Esophagus muscularis mucosa (tissue), 4 donors: ENCODE measurements at regions not wholly inside any gene's neighbourhood (a gene's known extent, or its start where the extent isn't known, plus 50 kb on each side); places are given as distances from the start of the nearest gene placed in this dataset.

Experiments used
- DNase-seq: peaks from one replicate; pipeline ENCODE4 v3.0.0-alpha.2; 2017; ENCODE audit errors: extremely low spot score
- H3K27ac ChIP-seq, 4 donors: fragments of 200-600 bp; sonication (generic); replicated peaks in 1 of 4; 1 replicate in 3 of 4; 2 replicates in 1 of 4; pipeline ENCODE4 v1.5.1; 2016 to 2019; ENCODE audit warnings: mild to moderate bottlenecking in 1 of 4
- H3K27me3 ChIP-seq, 4 donors: fragments of 200-600 bp; sonication (generic); one replicate each; pipeline versions ENCODE4 v1.5.1 to v1.6.0; 2016 to 2019
- H3K36me3 ChIP-seq, 4 donors: fragments of 200-600 bp; sonication (generic); one replicate each; pipeline ENCODE4 v1.5.1; 2016 to 2019
- H3K4me1 ChIP-seq, 4 donors: fragments of 200-600 bp; sonication (generic); one replicate each; pipeline ENCODE4 v1.5.1; 2016 to 2019
- H3K4me3 ChIP-seq, 4 donors: fragments of 200-600 bp; sonication (generic); 1 replicate in 2 of 4; 2 replicates in 2 of 4; pipeline ENCODE4 v1.5.1; 2016 to 2019; ENCODE audit warnings: mild to moderate bottlenecking in 4 of 4, moderate library complexity in 1 of 4
- H3K9me3 ChIP-seq, 4 donors: fragments of 200-600 bp; sonication (generic); 1 replicate in 3 of 4; 2 replicates in 1 of 4; pipeline ENCODE4 v1.5.1; 2016 to 2019
- CTCF ChIP-seq, 3 experiments: fragments of 200-600 bp in 2 of 3; fragments of 450-650 bp in 1 of 3; sonication (generic) in 2 of 3; IDR thresholded peaks; one replicate each; pipeline ENCODE4 v1.5.1; 2017 to 2019; ENCODE audit warnings: antibody characterized with exemption in 3 of 3, mild to moderate bottlenecking in 2 of 3, moderate library complexity in 1 of 3
- EP300 ChIP-seq: sonication (generic); formaldehyde crosslinking; IDR thresholded peaks from one replicate; pipeline ENCODE4 v1.6.1; 2017; ENCODE audit warnings: antibody characterized with exemption
- POLR2A ChIP-seq: fragments of 450-650 bp; IDR thresholded peaks from one replicate; pipeline ENCODE4 v1.6.1; 2017; ENCODE audit warnings: antibody characterized with exemption, moderate library complexity, mild to moderate bottlenecking, low read depth
- POLR2AphosphoS5 ChIP-seq, 2 donors: sonication (generic); formaldehyde crosslinking; IDR thresholded peaks; one replicate each; pipeline ENCODE4 v1.6.1; 2017; ENCODE audit warnings: antibody characterized with exemption in 2 of 2
- WGBS: methylation state at CpG from one replicate; pipeline ENCODE4 v1.1.5; 2018; 5-methylcytosine and 5-hydroxymethylcytosine counted together
- intact Hi-C: fragments of 100-400 bp; cut with DNase I; formaldehyde crosslinking; loops from one replicate; pipeline ENCODE4 v1.15.1; 2023

GRCh38 chr7:79876848-79877252, 257.8 kb upstream of the GNAI1 start:
- no peak for TF ChIP-seq POLR2A
- TF ChIP-seq POLR2AphosphoS5 (IDR thresholded peaks at IDR 0.05), result no peak
- TF ChIP-seq CTCF (IDR thresholded peaks at IDR 0.05), result no peak
- no peak for TF ChIP-seq EP300
- DNase-seq, result no peak
- Histone ChIP-seq H3K9me3 (no peaks in the 10 kb centered on the region), H3K27me3 (no peaks in the 10 kb centered on the region), H3K4me3 (no peak overlapping the region), H3K36me3 (no peaks in the 10 kb centered on the region), H3K27ac (no peak overlapping the region), H3K4me1 (no peaks in the 10 kb centered on the region)
- WGBS, result 76% methylated on average over 6 of the region's 6 CpGs
- intact Hi-C loops, result no loop called here

- 40% methylated on average over 1 of the region's 1 CpG for WGBS
- no peaks in the 10 kb centered on the region for H3K4me1 ChIP-seq
- TF ChIP-seq POLR2A (no peak), POLR2AphosphoS5 (IDR thresholded peaks at IDR 0.05) (no peak), EP300 (no peak), CTCF (IDR thresholded peaks at IDR 0.05) (no peak)
Measured at GRCh38 chr7:79874797-79875196, 259.8 kb upstream of the GNAI1 start.

GRCh38 chr7:79872176-79872575, 262.5 kb upstream of the GNAI1 start:
- TF ChIP-seq POLR2A (no peak), EP300 (no peak), POLR2AphosphoS5 (IDR thresholded peaks at IDR 0.05) (no peak), CTCF (IDR thresholded peaks at IDR 0.05) (no peak)
- Histone ChIP-seq H3K36me3 (no peaks in the 10 kb centered on the region), H3K4me3 (no peak overlapping the region), H3K27ac (no peak overlapping the region), H3K9me3 (no peaks in the 10 kb centered on the region), H3K4me1 (no peaks in the 10 kb centered on the region), H3K27me3 (no peaks in the 10 kb centered on the region)
- WGBS, result 35% methylated on average over 2 of the region's 2 CpGs
- intact Hi-C loops, result no loop called here
- DNase-seq, result no peak

More at GRCh38 chr7:79874797-79875196, 259.8 kb upstream of the GNAI1 start:
- no peak overlapping the region for H3K4me3 ChIP-seq
- no peak for DNase-seq
- no peak overlapping the region for H3K27ac ChIP-seq
- no peaks in the 10 kb centered on the region for H3K27me3 ChIP-seq
- intact Hi-C loops, result no loop called here
- H3K36me3 ChIP-seq, result no peaks in the 10 kb centered on the region
- no peaks in the 10 kb centered on the region for H3K9me3 ChIP-seq

- Histone ChIP-seq H3K36me3 (no peaks in the 10 kb centered on the region), H3K27me3 (no peaks in the 10 kb centered on the region), H3K4me1 (no peaks in the 10 kb centered on the region), H3K9me3 (no peaks in the 10 kb centered on the region), H3K4me3 (no peak overlapping the region), H3K27ac (no peak overlapping the region)
- DNase-seq, result no peak
- TF ChIP-seq CTCF (IDR thresholded peaks at IDR 0.05) (no peak), POLR2AphosphoS5 (IDR thresholded peaks at IDR 0.05) (no peak), EP300 (no peak), POLR2A (no peak)
- whole genome bisulfite sequencing, result 67% methylated on average over 3 of the region's 3 CpGs
- intact Hi-C loops, result no loop called here
Measured at GRCh38 chr7:79868010-79868409, 266.6 kb upstream of the GNAI1 start.

DNA sequence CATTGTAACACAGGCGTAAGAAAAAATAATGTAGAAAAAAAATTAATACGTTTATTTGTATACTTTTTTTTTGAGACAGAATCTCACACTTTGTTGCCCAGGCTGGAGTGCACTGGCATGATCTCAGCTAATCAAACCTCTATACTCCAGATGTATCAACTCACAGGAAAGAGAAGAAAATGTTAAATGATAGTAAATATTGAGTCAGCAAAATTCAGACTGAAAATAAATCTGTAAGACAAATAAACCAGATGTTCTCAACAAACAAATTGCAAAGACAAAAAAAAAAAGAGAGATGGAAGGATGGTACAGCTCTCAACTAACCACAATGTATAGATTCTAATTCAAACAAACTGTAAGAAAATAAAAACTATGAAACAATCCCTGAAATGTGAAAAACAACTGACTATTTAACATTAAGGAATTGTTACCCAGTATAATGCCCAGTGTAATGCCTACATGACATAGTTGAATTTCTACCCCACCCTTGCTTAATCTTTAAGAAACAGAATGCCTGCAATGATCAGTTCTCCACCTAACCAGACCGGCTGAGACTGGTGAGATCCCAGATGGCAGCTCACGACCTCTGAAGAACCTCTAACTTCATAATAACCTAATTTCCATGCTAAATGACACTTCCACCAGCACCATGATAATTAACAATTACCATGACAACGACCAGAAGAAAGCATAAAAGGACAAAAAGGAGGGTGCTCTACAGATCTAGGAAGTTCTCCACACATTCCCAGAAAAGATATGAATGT, 272.0 kb upstream of the GNAI1 start:
- Histone ChIP-seq H3K27me3 (no peaks in the 10 kb centered on the region), H3K36me3 (no peaks in the 10 kb centered on the region), H3K4me3 (no peak overlapping the region), H3K27ac (no peak overlapping the region), H3K4me1 (no peaks in the 10 kb centered on the region), H3K9me3 (no peaks in the 10 kb centered on the region)
- DNase-seq, result no peak
- WGBS, result 73% methylated on average over 5 of the region's 5 CpGs
- TF ChIP-seq CTCF (IDR thresholded peaks at IDR 0.05), result no peak
- TF ChIP-seq POLR2AphosphoS5 (IDR thresholded peaks at IDR 0.05), result no peak
- intact Hi-C loops, result no loop called here
